ENCODE measurements at regions not wholly inside any gene's neighbourhood (a gene's known extent, or its start where the extent isn't known, plus 50 kb on each side); places are given as distances from the start of the nearest gene placed in this dataset.

DNA sequence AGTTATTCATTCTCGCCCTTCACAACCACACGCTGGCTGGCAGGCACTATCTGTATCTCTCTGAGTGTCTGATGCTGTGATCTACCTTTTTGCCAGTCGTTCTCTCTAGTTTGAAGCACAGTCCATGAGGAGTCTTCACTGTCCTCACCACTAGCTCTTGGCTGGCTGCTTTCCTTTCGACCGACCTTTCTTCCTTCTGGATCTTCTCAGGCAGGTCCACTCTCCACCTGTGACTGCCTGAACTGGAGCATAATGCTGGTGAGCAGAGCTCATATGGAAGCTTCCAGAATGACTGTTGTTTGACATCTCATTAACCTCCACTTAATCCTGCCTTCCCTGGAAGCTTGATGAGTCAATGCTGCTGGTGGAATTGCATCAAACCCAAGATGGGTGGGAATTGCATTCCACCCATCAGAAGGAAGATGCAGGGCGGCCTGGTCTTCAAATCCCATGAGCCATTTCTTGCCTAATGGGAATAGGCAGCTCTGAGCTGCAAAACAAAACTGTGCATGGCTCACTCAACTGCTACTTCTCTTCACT lies 283.5 kb upstream of the HDAC4 start:
- no peaks in the 10 kb centered on the region for H3K36me3 ChIP-seq
- no peaks in the 10 kb centered on the region for H3K4me1 ChIP-seq (ENCODE audit: control insufficient read depth in 1 of 2, insufficient read depth in 1 of 2, low read depth in 1 of 2, low read length in 1 of 2)
- no peaks in the 10 kb centered on the region for H3K9me3 ChIP-seq
- no peak overlapping the region for H3K27ac ChIP-seq
- peaks cover 83% of the 10 kb centered on the region for H3K27me3 ChIP-seq
- H3K4me3 ChIP-seq (ENCODE audit: low read depth in 1 of 2, low read length in 1 of 2): no peak overlapping the region
- TF ChIP-seq, protein P1, sequence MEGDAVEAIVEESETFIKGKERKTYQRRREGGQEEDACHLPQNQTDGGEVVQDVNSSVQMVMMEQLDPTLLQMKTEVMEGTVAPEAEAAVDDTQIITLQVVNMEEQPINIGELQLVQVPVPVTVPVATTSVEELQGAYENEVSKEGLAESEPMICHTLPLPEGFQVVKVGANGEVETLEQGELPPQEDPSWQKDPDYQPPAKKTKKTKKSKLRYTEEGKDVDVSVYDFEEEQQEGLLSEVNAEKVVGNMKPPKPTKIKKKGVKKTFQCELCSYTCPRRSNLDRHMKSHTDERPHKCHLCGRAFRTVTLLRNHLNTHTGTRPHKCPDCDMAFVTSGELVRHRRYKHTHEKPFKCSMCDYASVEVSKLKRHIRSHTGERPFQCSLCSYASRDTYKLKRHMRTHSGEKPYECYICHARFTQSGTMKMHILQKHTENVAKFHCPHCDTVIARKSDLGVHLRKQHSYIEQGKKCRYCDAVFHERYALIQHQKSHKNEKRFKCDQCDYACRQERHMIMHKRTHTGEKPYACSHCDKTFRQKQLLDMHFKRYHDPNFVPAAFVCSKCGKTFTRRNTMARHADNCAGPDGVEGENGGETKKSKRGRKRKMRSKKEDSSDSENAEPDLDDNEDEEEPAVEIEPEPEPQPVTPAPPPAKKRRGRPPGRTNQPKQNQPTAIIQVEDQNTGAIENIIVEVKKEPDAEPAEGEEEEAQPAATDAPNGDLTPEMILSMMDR (IDR thresholded peaks at IDR 0.05): no peak

DNA sequence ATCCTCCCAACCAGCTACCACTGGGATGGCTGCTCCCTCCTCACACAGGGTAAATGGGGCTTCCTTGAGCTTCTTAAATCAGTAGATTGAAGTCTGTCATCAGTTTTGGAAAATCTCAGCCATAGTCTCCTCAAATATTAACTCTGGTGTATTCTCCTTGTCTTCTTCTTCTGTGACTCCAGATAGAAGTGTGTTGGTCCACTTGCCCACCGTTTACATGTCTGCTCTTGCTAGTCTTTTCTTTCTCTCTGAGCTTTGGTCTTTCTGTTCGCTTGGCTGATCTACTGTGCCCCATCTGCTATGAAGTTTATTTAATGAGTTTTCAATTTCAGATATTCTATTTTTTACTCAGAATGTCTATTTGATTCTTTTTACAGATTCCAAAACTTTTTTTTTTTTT lies 281.7 kb upstream of the HDAC4 start:
- H3K27me3 ChIP-seq: peaks cover 68% of the 10 kb centered on the region
- no peak overlapping the region for H3K27ac ChIP-seq
- H3K9me3 ChIP-seq: no peaks in the 10 kb centered on the region
- no peak overlapping the region for H3K4me3 ChIP-seq (ENCODE audit: low read depth in 1 of 2, low read length in 1 of 2)
- no peaks in the 10 kb centered on the region for H3K36me3 ChIP-seq
- H3K4me1 ChIP-seq (ENCODE audit: control insufficient read depth in 1 of 2, insufficient read depth in 1 of 2, low read depth in 1 of 2, low read length in 1 of 2): no peaks in the 10 kb centered on the region
- TF ChIP-seq, protein P1 (IDR thresholded peaks at IDR 0.05): no peak

DNA sequence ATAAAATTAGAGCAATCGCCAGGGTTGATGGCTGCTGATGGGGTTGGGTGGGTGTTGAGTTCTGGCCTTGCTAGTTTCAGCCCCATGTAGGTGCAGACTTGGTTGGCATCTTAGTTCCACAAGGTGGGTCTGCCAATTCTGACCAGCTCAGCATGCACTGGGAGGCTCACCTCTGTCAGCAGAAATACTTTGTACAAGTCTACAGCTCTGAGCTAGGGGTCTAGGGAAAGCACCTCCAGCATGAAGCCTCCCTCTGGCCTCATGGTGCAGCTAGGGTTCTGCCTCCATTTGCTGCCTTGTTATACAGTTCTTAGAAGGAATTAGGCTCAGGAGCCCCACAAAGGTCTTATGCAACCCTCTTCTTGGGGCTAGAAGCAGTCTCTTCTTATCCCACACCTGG lies 278.9 kb upstream of the HDAC4 start:
- Histone ChIP-seq H3K9me3 (no peaks in the 10 kb centered on the region), H3K4me1 (ENCODE audit: control insufficient read depth in 1 of 2, insufficient read depth in 1 of 2, low read depth in 1 of 2, low read length in 1 of 2) (no peaks in the 10 kb centered on the region), H3K27me3 (peaks cover 40% of the 10 kb centered on the region), H3K27ac (no peak overlapping the region), H3K36me3 (no peaks in the 10 kb centered on the region), H3K4me3 (ENCODE audit: low read depth in 1 of 2, low read length in 1 of 2) (no peak overlapping the region)
- TF ChIP-seq, protein P1 (IDR thresholded peaks at IDR 0.05): no peak

DNA sequence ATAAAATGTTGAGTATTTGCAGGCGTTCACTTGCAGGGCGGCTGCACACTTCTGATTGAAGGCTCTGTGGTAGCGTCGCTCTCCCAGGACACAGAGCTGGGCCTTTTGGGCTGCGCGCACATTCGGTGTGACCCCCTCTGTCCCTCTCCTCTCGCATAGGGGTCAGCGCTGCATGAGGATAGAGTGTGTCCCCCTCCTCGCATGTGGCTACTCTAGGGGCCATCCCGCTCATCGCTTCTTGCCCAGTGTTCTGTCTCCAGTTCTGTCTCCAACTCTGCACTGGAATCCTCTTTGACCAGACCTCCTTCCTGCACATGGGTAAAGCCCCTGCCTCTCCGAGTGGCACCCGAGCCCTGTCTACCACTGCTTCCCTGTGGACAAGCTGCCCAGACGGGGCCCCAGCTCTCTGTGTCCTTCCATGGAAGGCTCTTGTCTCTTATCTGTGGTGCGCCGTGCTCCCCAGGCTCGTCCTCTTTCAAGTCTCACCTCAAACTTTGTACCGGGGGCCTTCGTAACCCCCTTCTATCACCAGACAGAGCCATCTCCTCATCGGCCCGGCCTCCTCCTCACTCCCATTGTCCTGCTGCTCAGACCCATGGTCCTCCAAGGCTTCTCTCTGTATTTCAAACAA lies 278.0 kb upstream of the HDAC4 start:
- Histone ChIP-seq H3K4me1 (ENCODE audit: control insufficient read depth in 1 of 2, insufficient read depth in 1 of 2, low read depth in 1 of 2, low read length in 1 of 2) (no peaks in the 10 kb centered on the region), H3K27ac (no peak overlapping the region), H3K27me3 (peaks cover 31% of the 10 kb centered on the region), H3K36me3 (no peaks in the 10 kb centered on the region), H3K9me3 (no peaks in the 10 kb centered on the region), H3K4me3 (ENCODE audit: low read depth in 1 of 2, low read length in 1 of 2) (no peak overlapping the region)
- TF ChIP-seq, protein P1 (IDR thresholded peaks at IDR 0.05): no peak

DNA sequence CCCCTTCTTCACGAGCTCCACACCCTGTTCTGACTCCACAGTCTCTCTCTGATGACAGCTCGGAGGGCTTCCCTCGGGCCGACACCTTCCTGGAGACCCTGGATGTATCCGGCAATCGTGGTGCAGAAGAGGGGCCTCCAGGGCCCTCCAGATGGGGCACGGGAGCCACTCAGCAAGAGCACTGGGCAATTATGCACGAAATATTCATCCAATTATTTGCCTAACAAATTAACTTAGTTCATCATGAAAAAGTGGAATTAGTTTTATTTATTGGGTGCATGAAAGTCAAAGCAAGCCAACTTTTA lies 277.3 kb upstream of the HDAC4 start:
- TF ChIP-seq, protein P1 (IDR thresholded peaks at IDR 0.05): no peak
- H3K27me3 ChIP-seq: peaks cover 28% of the 10 kb centered on the region
- H3K4me1 ChIP-seq (ENCODE audit: control insufficient read depth in 1 of 2, insufficient read depth in 1 of 2, low read depth in 1 of 2, low read length in 1 of 2): no peaks in the 10 kb centered on the region
- no peaks in the 10 kb centered on the region for H3K36me3 ChIP-seq
- H3K9me3 ChIP-seq: no peaks in the 10 kb centered on the region
- H3K4me3 ChIP-seq (ENCODE audit: low read depth in 1 of 2, low read length in 1 of 2): no peak overlapping the region
- no peak overlapping the region for H3K27ac ChIP-seq
